Activated CD8-positive, alpha-beta T cell treated with anti-CD3 and anti-CD28 coated beads for 36 hours (primary cell): ENCODE measurements at regions not wholly inside any gene's neighbourhood (a gene's known extent, or its start where the extent isn't known, plus 50 kb on each side); places are given as distances from the start of the nearest gene placed in this dataset.

Experiments used
- ATAC-seq: fragments of 200-7000 bp; cut with Tn5 transposase; one replicate; pipeline ENCODE4 v1.10.0; 2021; ENCODE audit warnings: mild to moderate bottlenecking, moderate library complexity
- CTCF ChIA-PET: fragments of 350-600 bp; sonication (Branson Sonifier 250); formaldehyde crosslinking; loops from one replicate; lab custom pipeline; 2021; ENCODE audit warnings: antibody characterized with exemption; lab: Charles Lee
- POLR2A ChIA-PET: fragments of 350-600 bp; sonication (Branson Sonifier 250); formaldehyde crosslinking; loops from one replicate; lab custom pipeline; 2021; ENCODE audit warnings: antibody characterized with exemption; lab: Charles Lee
- DNase-seq: peaks from one replicate; pipeline ENCODE4 v3.0.0-alpha.2; 2020
- H3K27ac Mint-ChIP-seq: one replicate; pipeline ENCODE4 v1.8.0; 2021; ENCODE audit warnings: mild to moderate bottlenecking, mixed read lengths
- H3K27me3 Mint-ChIP-seq: one replicate; pipeline ENCODE4 v1.8.0; 2021; ENCODE audit warnings: mixed read lengths
- H3K36me3 Mint-ChIP-seq: one replicate; pipeline ENCODE4 v1.8.0; 2021; ENCODE audit warnings: low read depth, mixed read lengths
- H3K4me1 Mint-ChIP-seq: one replicate; pipeline ENCODE4 v1.8.0; 2021; ENCODE audit warnings: low read depth, mixed read lengths
- H3K4me3 Mint-ChIP-seq: one replicate; pipeline ENCODE4 v1.8.0; 2021; ENCODE audit warnings: mild to moderate bottlenecking, moderate library complexity, mixed read lengths
- H3K9me3 Mint-ChIP-seq: one replicate; pipeline ENCODE4 v1.8.0; 2021; ENCODE audit warnings: mixed read lengths
- CTCF ChIP-seq: fragments of 200-600 bp; IDR thresholded peaks from one replicate; pipeline ENCODE4 v1.8.0; 2022; ENCODE audit warnings: antibody characterized with exemption, mild to moderate bottlenecking
- intact Hi-C: fragments of 100-400 bp; cut with micrococcal nuclease; formaldehyde crosslinking; loops from one replicate; pipeline ENCODE4 v1.10.0; 2022

GRCh38 chr14:43052897-43053296 is 1446.2 kb downstream of the LRFN5 start:
- Mint-ChIP-seq H3K9me3 (peaks cover 6% of the 10 kb centered on the region), H3K4me1 (no peaks in the 10 kb centered on the region), H3K36me3 (no peaks in the 10 kb centered on the region), H3K27ac (no peak overlapping the region), H3K27me3 (no peaks in the 10 kb centered on the region), H3K4me3 (no peak overlapping the region)
- ATAC-seq (no peak), DNase-seq (no peak)
- no peak for TF ChIP-seq CTCF
- intact Hi-C loops: no loop called here
- ChIA-PET CTCF (no interaction called here), POLR2A (no interaction called here)

GRCh38 chr14:43043850-43044249 is 1437.2 kb downstream of the LRFN5 start:
- ATAC-seq (no peak), DNase-seq (no peak)
- peaks cover 11% of the 10 kb centered on the region for H3K9me3 Mint-ChIP-seq
- no peaks in the 10 kb centered on the region for H3K27me3 Mint-ChIP-seq
- H3K4me3 Mint-ChIP-seq: no peak overlapping the region
- intact Hi-C loops: no loop called here
- ChIA-PET POLR2A (no interaction called here), CTCF (no interaction called here)
- H3K27ac Mint-ChIP-seq: no peak overlapping the region
- TF ChIP-seq CTCF: no peak
- no peaks in the 10 kb centered on the region for H3K36me3 Mint-ChIP-seq
- no peaks in the 10 kb centered on the region for H3K4me1 Mint-ChIP-seq

- CTCF ChIA-PET: no interaction called here
- ATAC-seq (no peak), DNase-seq (no peak)
- Mint-ChIP-seq H3K4me1 (no peaks in the 10 kb centered on the region), H3K27ac (no peak overlapping the region), H3K9me3 (peaks cover 10% of the 10 kb centered on the region), H3K27me3 (no peaks in the 10 kb centered on the region), H3K4me3 (no peak overlapping the region), H3K36me3 (no peaks in the 10 kb centered on the region)
- TF ChIP-seq CTCF: no peak
- POLR2A ChIA-PET: no interaction called here
- intact Hi-C loops: no loop called here
Observed at GRCh38 chr14:43042408-43042807, 1435.7 kb downstream of the LRFN5 start.

DNA sequence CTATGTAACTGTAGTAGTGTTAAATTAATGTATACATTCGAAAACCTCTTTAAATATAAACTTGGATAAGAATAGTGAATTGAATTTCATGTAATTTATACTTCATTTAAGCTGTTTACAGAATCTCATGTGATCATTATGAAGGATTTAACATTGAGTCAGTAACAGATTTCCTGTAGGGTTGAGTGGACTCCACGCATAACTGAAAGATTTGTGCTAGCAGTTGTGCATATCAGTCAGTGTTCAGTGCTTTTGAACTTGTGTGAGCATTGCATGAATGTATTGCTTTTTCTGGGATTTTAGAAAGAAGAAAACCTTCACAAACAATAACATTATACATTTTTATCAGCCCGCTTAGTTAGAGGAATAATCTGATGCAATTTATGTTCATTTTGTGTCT is 1435.3 kb downstream of the LRFN5 start:
- intact Hi-C loops: no loop called here
- H3K4me3 Mint-ChIP-seq: no peak overlapping the region
- ChIA-PET POLR2A (no interaction called here), CTCF (no interaction called here)
- H3K4me1 Mint-ChIP-seq: no peaks in the 10 kb centered on the region
- no peak overlapping the region for H3K27ac Mint-ChIP-seq
- H3K27me3 Mint-ChIP-seq: no peaks in the 10 kb centered on the region
- no peaks in the 10 kb centered on the region for H3K36me3 Mint-ChIP-seq
- DNase-seq: no peak
- TF ChIP-seq CTCF: no peak
- ATAC-seq: no peak
- H3K9me3 Mint-ChIP-seq: peaks cover 10% of the 10 kb centered on the region

- ChIA-PET CTCF (no interaction called here), POLR2A (no interaction called here)
- no peaks in the 10 kb centered on the region for H3K27me3 Mint-ChIP-seq
- no peaks in the 10 kb centered on the region for H3K36me3 Mint-ChIP-seq
- H3K4me3 Mint-ChIP-seq: no peak overlapping the region
- no peak for DNase-seq
- H3K27ac Mint-ChIP-seq: no peak overlapping the region
- no peak for ATAC-seq
- peaks cover 10% of the 10 kb centered on the region for H3K9me3 Mint-ChIP-seq
- H3K4me1 Mint-ChIP-seq: no peaks in the 10 kb centered on the region
- TF ChIP-seq CTCF: no peak
- intact Hi-C loops: no loop called here
Observed at GRCh38 chr14:43041207-43041606, 1434.5 kb downstream of the LRFN5 start.
